GM23338 (cell line): ENCODE measurements at regions not wholly inside any gene's neighbourhood (a gene's known extent, or its start where the extent isn't known, plus 50 kb on each side); places are given as distances from the start of the nearest gene placed in this dataset.

Experiments used
- TF ChIP-seq, protein P1 (sequence below): IDR thresholded peaks from 2 replicates; pipeline ENCODE4 v1.6.1; 2016; ENCODE audit warnings: antibody characterized with exemption
- TF ChIP-seq, protein P2 (sequence below), 2 experiments: fragments of 200-600 bp in 1 of 2; sonication (generic) in 1 of 2; conservative IDR thresholded peaks; 2 replicates each; pipeline versions ENCODE4 v1.5.1 to v1.6.1; 2016 to 2017; ENCODE audit warnings: antibody characterized with exemption in 2 of 2, low read depth in 2 of 2, mild to moderate bottlenecking in 2 of 2, moderate library complexity in 1 of 2

DNA sequence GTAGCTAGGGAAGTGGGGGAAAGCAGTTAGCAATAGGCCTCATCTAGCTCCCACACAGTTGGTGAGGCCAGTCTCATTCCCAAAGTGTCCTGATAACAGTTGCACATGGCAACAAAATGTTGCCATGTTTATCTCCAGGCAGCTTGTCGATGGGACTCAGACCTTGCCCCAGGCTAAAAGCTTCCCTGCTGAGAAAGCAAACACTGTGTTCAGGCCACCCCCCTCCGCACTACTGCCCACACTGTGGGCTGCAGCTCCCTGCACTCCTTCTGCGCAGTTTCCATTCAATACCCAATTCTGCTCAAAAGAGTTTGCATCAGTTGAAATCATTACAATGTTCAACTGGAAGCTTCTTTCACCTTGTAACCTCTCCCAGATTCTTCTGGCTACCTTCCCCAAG lies 287.8 kb upstream of the GK2 start:
- TF ChIP-seq, protein P1, sequence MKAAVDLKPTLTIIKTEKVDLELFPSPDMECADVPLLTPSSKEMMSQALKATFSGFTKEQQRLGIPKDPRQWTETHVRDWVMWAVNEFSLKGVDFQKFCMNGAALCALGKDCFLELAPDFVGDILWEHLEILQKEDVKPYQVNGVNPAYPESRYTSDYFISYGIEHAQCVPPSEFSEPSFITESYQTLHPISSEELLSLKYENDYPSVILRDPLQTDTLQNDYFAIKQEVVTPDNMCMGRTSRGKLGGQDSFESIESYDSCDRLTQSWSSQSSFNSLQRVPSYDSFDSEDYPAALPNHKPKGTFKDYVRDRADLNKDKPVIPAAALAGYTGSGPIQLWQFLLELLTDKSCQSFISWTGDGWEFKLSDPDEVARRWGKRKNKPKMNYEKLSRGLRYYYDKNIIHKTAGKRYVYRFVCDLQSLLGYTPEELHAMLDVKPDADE: no peak
- TF ChIP-seq, protein P2, sequence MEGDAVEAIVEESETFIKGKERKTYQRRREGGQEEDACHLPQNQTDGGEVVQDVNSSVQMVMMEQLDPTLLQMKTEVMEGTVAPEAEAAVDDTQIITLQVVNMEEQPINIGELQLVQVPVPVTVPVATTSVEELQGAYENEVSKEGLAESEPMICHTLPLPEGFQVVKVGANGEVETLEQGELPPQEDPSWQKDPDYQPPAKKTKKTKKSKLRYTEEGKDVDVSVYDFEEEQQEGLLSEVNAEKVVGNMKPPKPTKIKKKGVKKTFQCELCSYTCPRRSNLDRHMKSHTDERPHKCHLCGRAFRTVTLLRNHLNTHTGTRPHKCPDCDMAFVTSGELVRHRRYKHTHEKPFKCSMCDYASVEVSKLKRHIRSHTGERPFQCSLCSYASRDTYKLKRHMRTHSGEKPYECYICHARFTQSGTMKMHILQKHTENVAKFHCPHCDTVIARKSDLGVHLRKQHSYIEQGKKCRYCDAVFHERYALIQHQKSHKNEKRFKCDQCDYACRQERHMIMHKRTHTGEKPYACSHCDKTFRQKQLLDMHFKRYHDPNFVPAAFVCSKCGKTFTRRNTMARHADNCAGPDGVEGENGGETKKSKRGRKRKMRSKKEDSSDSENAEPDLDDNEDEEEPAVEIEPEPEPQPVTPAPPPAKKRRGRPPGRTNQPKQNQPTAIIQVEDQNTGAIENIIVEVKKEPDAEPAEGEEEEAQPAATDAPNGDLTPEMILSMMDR (conservative IDR thresholded peaks at IDR 0.05; ENCODE audit: low read depth in 2 of 2): no peak
